Urinary bladder (tissue), 3 donors: ENCODE measurements at regions not wholly inside any gene's neighbourhood (a gene's known extent, or its start where the extent isn't known, plus 50 kb on each side); places are given as distances from the start of the nearest gene placed in this dataset.

Source experiments
- DNase-seq: peaks from one replicate; pipeline ENCODE4 v3.0.0-alpha.2; 2015; ENCODE audit errors: extremely low spot score
- H3K27ac ChIP-seq: one replicate; pipeline ENCODE4 v1.5.1; 2013; ENCODE audit warnings: low read depth, mild to moderate bottlenecking, moderate library complexity
- H3K36me3 ChIP-seq: one replicate; pipeline ENCODE4 v1.6.1; 2013; ENCODE audit warnings: mild to moderate bottlenecking, moderate library complexity; ENCODE audit not compliant: insufficient read depth
- H3K4me1 ChIP-seq: one replicate; pipeline ENCODE4 v1.6.1; 2013; ENCODE audit warnings: mild to moderate bottlenecking, moderate library complexity; ENCODE audit not compliant: insufficient read depth
- H3K4me3 ChIP-seq: one replicate; pipeline ENCODE4 v1.5.1; 2013; ENCODE audit warnings: low read depth, low read length
- WGBS: extraction: QIAGEN DNeasy Blood & Tissue Kit; methylation state at CpG from one replicate; pipeline ENCODE4 v1.1.7; 2013; 5-methylcytosine and 5-hydroxymethylcytosine counted together
- donor health status: healthy with polysubstance abuse.
- donor health status: healthy.

GRCh38 chr9:107874591-107875369, 385.2 kb upstream of the KLF4 start:
- DNase-seq, result no peak
- no peak overlapping the region for H3K4me3 ChIP-seq
- WGBS, result 72% methylated on average over 14 of the region's 14 CpGs

GRCh38 chr9:107874137-107874536, 384.6 kb upstream of the KLF4 start:
- no peak for DNase-seq
- H3K27ac ChIP-seq, result no peak overlapping the region
- H3K4me3 ChIP-seq, result no peak overlapping the region
- no peaks in the 10 kb centered on the region for H3K36me3 ChIP-seq
- 95% methylated on average over 3 of the region's 3 CpGs for WGBS
- no peaks in the 10 kb centered on the region for H3K4me1 ChIP-seq

More at GRCh38 chr9:107874591-107875369, 385.2 kb upstream of the KLF4 start:
- no peaks in the 10 kb centered on the region for H3K4me1 ChIP-seq
- H3K27ac ChIP-seq, result no peak overlapping the region
- no peaks in the 10 kb centered on the region for H3K36me3 ChIP-seq

- DNase-seq, result no peak
- 95% methylated on average over 3 of the region's 3 CpGs for WGBS
- no peaks in the 10 kb centered on the region for H3K4me1 ChIP-seq
Observed at GRCh38 chr9:107872457-107873192, 383.1 kb upstream of the KLF4 start.

GRCh38 chr9:107870927-107871680, 381.5 kb upstream of the KLF4 start:
- Histone ChIP-seq H3K4me3 (no peak overlapping the region), H3K36me3 (no peaks in the 10 kb centered on the region), H3K27ac (no peak overlapping the region), H3K4me1 (no peaks in the 10 kb centered on the region)
- WGBS, result 90% methylated on average over 3 of the region's 3 CpGs
- no peak for DNase-seq

More at GRCh38 chr9:107872457-107873192, 383.1 kb upstream of the KLF4 start:
- H3K36me3 ChIP-seq, result no peaks in the 10 kb centered on the region
- H3K27ac ChIP-seq, result no peak overlapping the region
- no peak overlapping the region for H3K4me3 ChIP-seq

GRCh38 chr9:107870221-107870620, 380.7 kb upstream of the KLF4 start:
- Histone ChIP-seq H3K27ac (no peak overlapping the region), H3K4me3 (no peak overlapping the region), H3K4me1 (no peaks in the 10 kb centered on the region), H3K36me3 (no peaks in the 10 kb centered on the region)
- DNase-seq, result no peak
- WGBS, result 90% methylated on average over 6 of the region's 6 CpGs

- H3K27ac ChIP-seq, result no peak overlapping the region
- H3K36me3 ChIP-seq, result no peaks in the 10 kb centered on the region
- H3K4me3 ChIP-seq, result no peak overlapping the region
- no peak for DNase-seq
- 76% methylated on average over 3 of the region's 3 CpGs for WGBS
- no peaks in the 10 kb centered on the region for H3K4me1 ChIP-seq
Observed at GRCh38 chr9:107869111-107869510, 379.5 kb upstream of the KLF4 start.

GRCh38 chr9:107868186-107868585, 378.6 kb upstream of the KLF4 start:
- Histone ChIP-seq H3K4me3 (no peak overlapping the region), H3K4me1 (no peaks in the 10 kb centered on the region), H3K27ac (no peak overlapping the region), H3K36me3 (no peaks in the 10 kb centered on the region)
- DNase-seq, result no peak

GRCh38 chr9:107867738-107868137, 378.2 kb upstream of the KLF4 start:
- Histone ChIP-seq H3K4me3 (no peak overlapping the region), H3K27ac (no peak overlapping the region), H3K36me3 (no peaks in the 10 kb centered on the region), H3K4me1 (no peaks in the 10 kb centered on the region)
- no peak for DNase-seq
- 94% methylated on average over 5 of the region's 5 CpGs for WGBS

GRCh38 chr9:107866711-107867311, 377.2 kb upstream of the KLF4 start:
- Histone ChIP-seq H3K4me3 (no peak overlapping the region), H3K36me3 (no peaks in the 10 kb centered on the region), H3K4me1 (no peaks in the 10 kb centered on the region), H3K27ac (no peak overlapping the region)
- DNase-seq, result no peak

- H3K27ac ChIP-seq, result no peak overlapping the region
- 42% methylated on average over 4 of the region's 4 CpGs for WGBS
Observed at GRCh38 chr9:107863396-107863795, 373.8 kb upstream of the KLF4 start.

GRCh38 chr9:107862881-107863280, 373.3 kb upstream of the KLF4 start:
- 66% methylated on average over 1 of the region's 1 CpG for WGBS
- Histone ChIP-seq H3K4me3 (no peak overlapping the region), H3K36me3 (no peaks in the 10 kb centered on the region), H3K4me1 (no peaks in the 10 kb centered on the region), H3K27ac (no peak overlapping the region)
- DNase-seq, result no peak

More at GRCh38 chr9:107863396-107863795, 373.8 kb upstream of the KLF4 start:
- Histone ChIP-seq H3K4me1 (no peaks in the 10 kb centered on the region), H3K36me3 (no peaks in the 10 kb centered on the region), H3K4me3 (no peak overlapping the region)
- DNase-seq, result no peak

GRCh38 chr9:107862323-107862722, 372.8 kb upstream of the KLF4 start:
- no peaks in the 10 kb centered on the region for H3K4me1 ChIP-seq
- H3K4me3 ChIP-seq, result no peak overlapping the region
- H3K27ac ChIP-seq, result no peak overlapping the region
- DNase-seq, result no peak
- no peaks in the 10 kb centered on the region for H3K36me3 ChIP-seq
- 95% methylated on average over 1 of the region's 1 CpG for WGBS

GRCh38 chr9:107861075-107861474, 371.5 kb upstream of the KLF4 start:
- H3K36me3 ChIP-seq, result no peaks in the 10 kb centered on the region
- no peaks in the 10 kb centered on the region for H3K4me1 ChIP-seq
- no peak overlapping the region for H3K27ac ChIP-seq
- no peak overlapping the region for H3K4me3 ChIP-seq
- 89% methylated on average over 3 of the region's 3 CpGs for WGBS
- no peak for DNase-seq
